Fibroblast of the aortic adventitia (primary cell): ENCODE measurements at regions not wholly inside any gene's neighbourhood (a gene's known extent, or its start where the extent isn't known, plus 50 kb on each side); places are given as distances from the start of the nearest gene placed in this dataset.

Experiments
- DNase-seq: peaks from one replicate; pipeline ENCODE4 v3.0.0-alpha.2; 2010; ENCODE audit warnings: low read depth
- H3K4me3 ChIP-seq: 2 replicates; pipeline ENCODE4 v1.5.1; 2011; ENCODE audit warnings: low read depth, mild to moderate bottlenecking, control low read depth, low read length, moderate library complexity
- TF ChIP-seq, protein P1 (sequence below): IDR thresholded peaks from 2 replicates; pipeline ENCODE4 v1.5.1; 2011; ENCODE audit warnings: mild to moderate bottlenecking, low read length, control low read depth, inconsistent platforms; ENCODE audit not compliant: insufficient read depth

DNA sequence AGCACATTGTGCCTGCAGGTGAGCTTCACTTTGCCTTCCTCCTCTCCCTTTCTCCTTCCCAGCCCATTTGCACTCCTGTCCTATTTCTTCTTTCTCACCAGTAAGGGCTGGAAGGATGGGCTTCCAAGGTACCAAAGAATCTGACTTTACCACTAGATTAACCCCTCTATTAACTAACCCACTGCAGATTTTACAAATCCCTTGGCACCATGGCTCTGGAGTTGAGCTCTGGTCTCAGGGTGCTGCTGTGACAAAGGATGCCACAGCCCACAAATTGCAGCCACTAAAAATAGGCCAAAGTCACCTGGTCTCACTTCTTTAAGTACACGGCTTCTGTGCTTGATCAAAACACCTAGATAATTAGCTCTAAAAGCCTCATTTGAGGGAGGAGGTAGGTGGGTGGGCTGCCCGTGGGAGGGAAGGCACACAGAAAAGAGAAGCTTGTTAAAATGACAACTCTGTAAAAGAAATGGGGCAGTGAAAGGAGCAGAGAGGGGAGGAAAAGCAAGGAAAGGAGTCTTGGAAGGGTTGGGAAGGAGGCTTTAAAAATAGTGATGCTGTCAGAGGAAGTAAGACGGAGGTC lies 327.4 kb downstream of the DRD1 start:
- DNase-seq, result no peak
- no peak overlapping the region for H3K4me3 ChIP-seq
- TF ChIP-seq, protein P1, sequence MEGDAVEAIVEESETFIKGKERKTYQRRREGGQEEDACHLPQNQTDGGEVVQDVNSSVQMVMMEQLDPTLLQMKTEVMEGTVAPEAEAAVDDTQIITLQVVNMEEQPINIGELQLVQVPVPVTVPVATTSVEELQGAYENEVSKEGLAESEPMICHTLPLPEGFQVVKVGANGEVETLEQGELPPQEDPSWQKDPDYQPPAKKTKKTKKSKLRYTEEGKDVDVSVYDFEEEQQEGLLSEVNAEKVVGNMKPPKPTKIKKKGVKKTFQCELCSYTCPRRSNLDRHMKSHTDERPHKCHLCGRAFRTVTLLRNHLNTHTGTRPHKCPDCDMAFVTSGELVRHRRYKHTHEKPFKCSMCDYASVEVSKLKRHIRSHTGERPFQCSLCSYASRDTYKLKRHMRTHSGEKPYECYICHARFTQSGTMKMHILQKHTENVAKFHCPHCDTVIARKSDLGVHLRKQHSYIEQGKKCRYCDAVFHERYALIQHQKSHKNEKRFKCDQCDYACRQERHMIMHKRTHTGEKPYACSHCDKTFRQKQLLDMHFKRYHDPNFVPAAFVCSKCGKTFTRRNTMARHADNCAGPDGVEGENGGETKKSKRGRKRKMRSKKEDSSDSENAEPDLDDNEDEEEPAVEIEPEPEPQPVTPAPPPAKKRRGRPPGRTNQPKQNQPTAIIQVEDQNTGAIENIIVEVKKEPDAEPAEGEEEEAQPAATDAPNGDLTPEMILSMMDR, result no peak

DNA sequence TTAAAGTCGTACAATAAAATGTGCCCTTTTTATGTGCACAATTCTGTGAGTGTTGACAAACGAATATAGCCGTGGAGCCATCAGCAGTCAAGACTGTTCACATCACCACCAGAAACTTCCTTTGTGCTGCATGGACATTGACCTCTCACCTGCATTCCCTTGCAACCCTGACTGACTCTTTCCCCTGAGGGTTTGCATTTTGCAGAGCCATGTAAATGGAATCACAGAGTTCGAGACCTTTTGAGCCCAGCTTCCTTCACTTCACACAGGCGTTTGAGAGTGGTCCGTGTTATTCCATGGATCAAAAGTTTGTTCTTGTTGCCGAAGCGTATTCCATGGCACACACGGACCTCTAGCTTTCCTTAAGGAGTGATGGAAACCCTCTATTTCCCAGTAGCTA lies 328.2 kb downstream of the DRD1 start:
- TF ChIP-seq, protein P1, result no peak
- no peak for DNase-seq
- no peak overlapping the region for H3K4me3 ChIP-seq

DNA sequence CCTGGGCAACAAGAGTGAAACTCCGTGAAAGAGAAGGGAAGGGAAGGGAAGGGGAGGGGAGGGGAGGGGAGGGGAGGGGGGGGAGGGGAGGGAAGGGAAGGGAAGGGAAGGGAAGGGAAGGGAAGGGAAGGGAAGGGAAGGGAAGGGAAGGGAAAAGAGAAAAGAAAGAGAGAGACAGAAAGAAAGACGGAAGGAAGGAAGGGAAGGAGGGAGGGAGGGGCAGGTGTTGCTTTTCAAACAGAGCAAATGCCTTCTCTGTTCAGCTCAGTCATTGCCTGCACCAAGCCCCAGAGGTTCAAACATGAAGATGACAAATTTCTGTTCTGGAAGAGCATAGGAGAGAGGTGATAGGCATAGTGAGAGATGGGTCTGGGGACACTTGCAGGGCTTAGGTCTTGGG lies 330.0 kb downstream of the DRD1 start:
- H3K4me3 ChIP-seq, result no peak overlapping the region
- no peak for DNase-seq
- TF ChIP-seq, protein P1, result no peak

DNA sequence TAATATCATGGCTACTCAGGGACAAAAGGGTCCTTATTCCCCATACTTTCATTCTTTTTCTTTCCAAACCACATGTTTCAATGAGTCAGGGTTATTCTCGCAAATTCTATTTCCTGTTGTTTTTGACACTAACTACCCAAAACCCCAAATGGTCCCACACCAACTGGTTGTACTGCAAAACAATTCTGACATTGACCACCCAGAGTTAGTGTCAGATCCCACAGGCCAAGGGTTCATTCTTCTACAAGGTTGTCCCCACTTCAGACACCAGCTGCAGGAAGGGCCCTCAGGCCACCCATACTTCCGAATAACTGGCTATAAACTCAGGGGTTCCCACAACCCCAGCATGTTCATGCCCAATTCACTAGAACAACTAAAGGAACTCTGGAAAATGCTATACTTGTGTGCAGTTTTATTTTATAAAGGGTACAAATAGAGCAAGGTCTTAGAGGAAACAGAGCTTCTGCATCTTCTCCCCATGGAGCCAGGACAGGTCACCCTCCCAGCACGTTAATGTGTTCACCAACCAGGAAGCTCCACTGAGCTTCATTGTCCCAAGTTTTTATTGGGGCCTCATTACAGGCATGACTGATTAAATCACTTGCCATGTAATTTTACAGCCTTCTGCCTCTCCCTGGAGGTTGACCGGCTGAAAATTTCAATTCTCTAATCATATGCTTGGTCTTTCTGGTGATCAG lies 334.8 kb downstream of the DRD1 start:
- TF ChIP-seq, protein P1, result no peak
- DNase-seq, result no peak
- H3K4me3 ChIP-seq, result no peak overlapping the region

DNA sequence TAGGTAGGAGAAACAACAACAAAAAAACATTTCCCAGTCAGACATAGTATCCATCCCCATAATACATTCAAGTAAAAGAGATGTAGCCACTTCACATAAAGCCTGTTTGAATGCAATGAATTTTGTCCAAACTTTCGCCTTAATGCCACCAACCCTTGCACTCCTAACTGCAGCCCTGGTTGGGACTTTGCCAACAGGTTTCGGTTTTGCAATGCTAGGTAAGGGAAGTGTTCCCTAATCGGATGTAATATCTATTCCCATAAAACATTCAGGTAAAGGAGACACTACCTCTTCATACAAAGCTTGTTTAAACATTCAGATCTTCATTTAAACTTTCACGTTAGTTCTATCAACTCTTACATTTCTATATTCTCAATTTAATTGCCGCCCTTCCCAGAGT lies 336.1 kb downstream of the DRD1 start:
- TF ChIP-seq, protein P1, result no peak
- no peak for DNase-seq
- no peak overlapping the region for H3K4me3 ChIP-seq

DNA sequence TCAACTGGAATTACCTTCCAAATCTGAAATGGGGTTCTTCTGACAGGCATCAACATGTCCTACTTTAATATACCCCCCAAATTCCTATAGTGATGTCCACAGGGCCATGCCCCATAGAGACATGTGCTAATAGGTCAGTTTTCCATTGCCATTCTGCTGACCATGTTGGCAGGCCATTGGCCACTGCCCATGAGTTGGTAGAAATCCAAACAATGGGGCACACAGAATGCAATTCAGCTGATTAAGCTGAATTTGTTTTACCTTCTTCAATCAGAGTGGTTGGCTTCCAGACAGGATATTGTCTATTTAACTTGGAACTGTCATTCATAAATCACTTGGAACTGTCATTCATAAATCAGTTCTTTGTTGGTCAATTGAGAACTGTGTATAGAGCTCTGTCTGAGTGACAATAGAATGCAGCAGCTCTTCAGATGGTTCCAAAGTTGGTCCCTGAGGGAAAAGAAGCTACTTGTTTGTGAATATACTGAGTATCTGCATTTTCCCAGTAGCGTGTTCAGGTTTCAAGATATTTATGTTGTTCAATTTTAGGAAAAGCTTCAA lies 336.9 kb downstream of the DRD1 start:
- DNase-seq, result no peak
- TF ChIP-seq, protein P1, result no peak
- no peak overlapping the region for H3K4me3 ChIP-seq

DNA sequence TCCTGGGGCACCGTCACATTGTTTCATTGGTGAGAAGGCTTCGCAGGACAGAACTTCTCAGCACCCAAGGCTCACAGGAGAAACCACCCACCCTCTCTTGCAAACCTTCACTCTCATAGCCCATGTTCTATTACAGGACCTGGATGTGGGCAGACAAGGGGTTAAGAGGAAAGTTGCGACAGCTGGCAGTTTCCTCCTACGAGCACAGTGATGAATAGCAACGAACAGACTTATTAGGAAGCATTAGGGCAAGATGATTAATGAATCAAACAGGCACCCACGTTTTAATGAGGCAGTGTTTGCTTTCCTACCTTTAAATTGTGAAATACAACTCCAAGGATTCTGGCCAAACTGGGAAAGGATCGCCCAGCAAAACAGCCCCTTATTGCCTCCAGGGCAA lies 339.3 kb downstream of the DRD1 start:
- H3K4me3 ChIP-seq, result no peak overlapping the region
- TF ChIP-seq, protein P1, result no peak
- no peak for DNase-seq
